B cell (primary cell): ENCODE measurements at regions not wholly inside any gene's neighbourhood (a gene's known extent, or its start where the extent isn't known, plus 50 kb on each side); places are given as distances from the start of the nearest gene placed in this dataset.

ENCODE experiments used
- ATAC-seq: fragments of 200-7000 bp; cut with Tn5 transposase; one replicate; pipeline ENCODE4 v1.10.0; 2021; ENCODE audit warnings: low read depth, mild to moderate bottlenecking, moderate number of reproducible peaks, moderate library complexity
- CTCF ChIA-PET: fragments of 350-600 bp; sonication (Branson Sonifier 250); formaldehyde crosslinking; loops from one replicate; lab custom pipeline; 2021; ENCODE audit warnings: antibody characterized with exemption, inconsistent platforms; lab: Charles Lee
- POLR2A ChIA-PET: fragments of 350-600 bp; sonication (Branson Sonifier 250); formaldehyde crosslinking; loops from one replicate; lab custom pipeline; 2021; ENCODE audit warnings: antibody characterized with exemption; lab: Charles Lee
- DNase-seq: peaks from one replicate; pipeline ENCODE4 v3.0.0; 2013
- H2AFZ ChIP-seq: 2 replicates; pipeline ENCODE4 v1.6.1; 2012; ENCODE audit warnings: mild to moderate bottlenecking, low read depth, low read length; ENCODE audit not compliant: insufficient read depth, poor library complexity, severe bottlenecking
- H3K27ac ChIP-seq, 2 donors: 1 replicate in 1 of 2; 2 replicates in 1 of 2; pipeline ENCODE4 v1.5.1; 2012 to 2013; ENCODE audit warnings: low read length in 2 of 2, mild to moderate bottlenecking in 2 of 2, moderate library complexity in 1 of 2
- H3K27me3 ChIP-seq, 4 experiments: fragments of 200-600 bp in 1 of 4; sonication (generic) in 1 of 4; replicated peaks in 1 of 4; 1 replicate in 2 of 4; 2 replicates in 2 of 4; pipeline versions ENCODE4 v1.6.1 to v1.7.0; 2013 to 2016; ENCODE audit warnings: low read length in 3 of 4, mild to moderate bottlenecking in 2 of 4, mixed read lengths in 1 of 4, moderate library complexity in 1 of 4; ENCODE audit not compliant: insufficient read depth in 4 of 4, control insufficient read depth in 3 of 4; ENCODE audit errors: control extremely low read depth in 1 of 4
- H3K36me3 ChIP-seq, 2 experiments: replicated peaks in 1 of 2; 1 replicate in 1 of 2; 2 replicates in 1 of 2; pipeline versions ENCODE4 v1.6.1 to v1.7.1; 2013; ENCODE audit warnings: low read length in 1 of 2; ENCODE audit not compliant: insufficient read depth in 2 of 2, control insufficient read depth in 1 of 2; ENCODE audit errors: control extremely low read depth in 1 of 2, extremely low read depth in 1 of 2
- H3K4me1 ChIP-seq, 2 donors: fragments of 200-600 bp in 1 of 2; sonication (generic) in 1 of 2; 1 replicate in 1 of 2; 2 replicates in 1 of 2; pipeline versions ENCODE4 v1.5.1 to v1.6.1; 2013 to 2017; ENCODE audit warnings: low read length in 2 of 2; ENCODE audit not compliant: control insufficient read depth in 2 of 2, insufficient read depth in 2 of 2
- H3K4me2 ChIP-seq: replicated peaks from 2 replicates; pipeline ENCODE3; 2012; ENCODE audit warnings: mild to moderate bottlenecking, low read depth, low read length; ENCODE audit not compliant: poor library complexity, severe bottlenecking
- H3K4me3 ChIP-seq, 5 experiments: fragments of 200-600 bp in 1 of 5; sonication (generic) in 1 of 5; 1 replicate in 3 of 5; 2 replicates in 2 of 5; pipeline versions ENCODE4 v1.5.1 to v1.7.0; 2011 to 2016; ENCODE audit warnings: low read length in 4 of 5, mild to moderate bottlenecking in 4 of 5, low read depth in 2 of 5, control low read depth in 1 of 5, moderate library complexity in 1 of 5; ENCODE audit not compliant: insufficient read depth in 1 of 5; ENCODE audit errors: control extremely low read depth in 1 of 5, extremely low read depth in 1 of 5
- H3K79me2 ChIP-seq: fragments of 200-600 bp; sonication (generic); one replicate; pipeline ENCODE4 v1.6.0; 2016; ENCODE audit warnings: low read length; ENCODE audit not compliant: control insufficient read depth, insufficient read depth
- H3K9ac ChIP-seq: fragments of 200-600 bp; sonication (generic); 2 replicates; pipeline ENCODE4 v1.6.1; 2017; ENCODE audit warnings: mild to moderate bottlenecking, low read length, moderate library complexity
- H3K9me3 ChIP-seq, 3 donors: one replicate each; pipeline versions ENCODE4 v1.6.1 to v1.7.1; 2013; ENCODE audit warnings: low read length in 2 of 3; ENCODE audit not compliant: control insufficient read depth in 2 of 3, insufficient read depth in 1 of 3; ENCODE audit errors: control extremely low read depth in 1 of 3
- H4K20me1 ChIP-seq: 2 replicates; pipeline ENCODE4 v1.6.0; 2012; ENCODE audit warnings: mild to moderate bottlenecking, low read length; ENCODE audit not compliant: insufficient read depth, control insufficient read depth, poor library complexity, severe bottlenecking
- H3K27ac Mint-ChIP-seq: one replicate; pipeline ENCODE4 v1.8.0; 2021; ENCODE audit warnings: mixed read lengths
- H3K27me3 Mint-ChIP-seq: one replicate; pipeline ENCODE4 v1.8.0; 2021; ENCODE audit warnings: mixed read lengths
- H3K4me1 Mint-ChIP-seq: one replicate; pipeline ENCODE4 v1.8.0; 2021; ENCODE audit warnings: mixed read lengths
- H3K4me3 Mint-ChIP-seq: one replicate; pipeline ENCODE4 v1.8.0; 2021; ENCODE audit warnings: mixed read lengths
- H3K9me3 Mint-ChIP-seq: one replicate; pipeline ENCODE4 v1.8.0; 2022; ENCODE audit warnings: mixed read lengths; ENCODE audit not compliant: insufficient read depth
- EZH2 ChIP-seq: IDR thresholded peaks from 2 replicates; pipeline ENCODE4 v1.6.1; 2012; ENCODE audit warnings: borderline replicate concordance, low read depth, mild to moderate bottlenecking, moderate library complexity, low read length; ENCODE audit not compliant: insufficient read depth, poor library complexity, severe bottlenecking
- WGBS: methylation state at CpG from one replicate; pipeline ENCODE4 v1.1.5; 2013; ENCODE audit warnings: missing lambda C conversion rate; ENCODE audit not compliant: insufficient coverage; 5-methylcytosine and 5-hydroxymethylcytosine counted together
- intact Hi-C: fragments of 100-400 bp; cut with micrococcal nuclease; formaldehyde crosslinking; loops from one replicate; pipeline ENCODE4 v1.10.0; 2022
- TF ChIP-seq, protein P1 (sequence below): fragments of 200-600 bp; IDR thresholded peaks from one replicate; pipeline ENCODE4 v1.8.0; 2022; ENCODE audit warnings: antibody characterized with exemption, mild to moderate bottlenecking

DNA sequence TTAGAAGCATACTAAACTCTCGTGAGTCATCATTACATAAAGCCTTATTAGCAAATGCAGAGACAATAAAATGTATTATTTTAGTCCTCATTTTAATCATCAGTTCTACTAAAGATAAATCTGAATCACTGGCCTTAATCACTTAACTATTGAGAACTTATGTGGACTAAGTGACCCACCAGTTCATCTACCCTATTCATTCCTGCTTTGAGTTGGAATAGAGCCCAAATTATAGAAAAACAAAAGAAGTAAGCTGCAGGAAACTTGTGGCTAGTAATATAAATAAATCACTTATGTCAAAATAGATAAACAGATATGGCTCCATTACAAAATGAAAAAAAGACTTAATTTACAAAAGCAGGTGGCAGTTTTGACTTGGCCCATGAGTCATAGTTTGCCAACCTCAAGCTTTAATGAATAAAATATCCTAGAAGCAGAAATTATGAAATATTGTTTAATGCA lies 851.8 kb upstream of the CRIM1 start:
- no peaks in the 10 kb centered on the region for H3K4me1 ChIP-seq
- H3K36me3 ChIP-seq, result no peaks in the 10 kb centered on the region
- H3K27ac ChIP-seq, result no peak overlapping the region
- Mint-ChIP-seq H3K4me3 (no peak overlapping the region), H3K4me1 (no peaks in the 10 kb centered on the region), H3K27ac (no peak overlapping the region), H3K27me3 (no peaks in the 10 kb centered on the region), H3K9me3 (no peaks in the 10 kb centered on the region)
- H3K4me2 ChIP-seq, result no peak overlapping the region
- no peaks in the 10 kb centered on the region for H3K27me3 ChIP-seq
- DNase-seq (no peak), ATAC-seq (no peak)
- CTCF ChIA-PET, result no interaction called here
- POLR2A ChIA-PET, result no interaction called here
- no peak overlapping the region for H3K4me3 ChIP-seq
- H3K9me3 ChIP-seq, result peaks cover 0 to 8% (median 0%) of the 10 kb centered on the region in 3 donors
- no peak for TF ChIP-seq EZH2
- TF ChIP-seq, protein P1, sequence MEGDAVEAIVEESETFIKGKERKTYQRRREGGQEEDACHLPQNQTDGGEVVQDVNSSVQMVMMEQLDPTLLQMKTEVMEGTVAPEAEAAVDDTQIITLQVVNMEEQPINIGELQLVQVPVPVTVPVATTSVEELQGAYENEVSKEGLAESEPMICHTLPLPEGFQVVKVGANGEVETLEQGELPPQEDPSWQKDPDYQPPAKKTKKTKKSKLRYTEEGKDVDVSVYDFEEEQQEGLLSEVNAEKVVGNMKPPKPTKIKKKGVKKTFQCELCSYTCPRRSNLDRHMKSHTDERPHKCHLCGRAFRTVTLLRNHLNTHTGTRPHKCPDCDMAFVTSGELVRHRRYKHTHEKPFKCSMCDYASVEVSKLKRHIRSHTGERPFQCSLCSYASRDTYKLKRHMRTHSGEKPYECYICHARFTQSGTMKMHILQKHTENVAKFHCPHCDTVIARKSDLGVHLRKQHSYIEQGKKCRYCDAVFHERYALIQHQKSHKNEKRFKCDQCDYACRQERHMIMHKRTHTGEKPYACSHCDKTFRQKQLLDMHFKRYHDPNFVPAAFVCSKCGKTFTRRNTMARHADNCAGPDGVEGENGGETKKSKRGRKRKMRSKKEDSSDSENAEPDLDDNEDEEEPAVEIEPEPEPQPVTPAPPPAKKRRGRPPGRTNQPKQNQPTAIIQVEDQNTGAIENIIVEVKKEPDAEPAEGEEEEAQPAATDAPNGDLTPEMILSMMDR, result no peak
- WGBS, result no CpG with 5 or more reads among the region's 1 CpG
- H2AFZ ChIP-seq, result no peak overlapping the region
- intact Hi-C loops, result no loop called here
- H3K9ac ChIP-seq, result no peak overlapping the region
- no peaks in the 10 kb centered on the region for H4K20me1 ChIP-seq
- no peaks in the 10 kb centered on the region for H3K79me2 ChIP-seq

DNA sequence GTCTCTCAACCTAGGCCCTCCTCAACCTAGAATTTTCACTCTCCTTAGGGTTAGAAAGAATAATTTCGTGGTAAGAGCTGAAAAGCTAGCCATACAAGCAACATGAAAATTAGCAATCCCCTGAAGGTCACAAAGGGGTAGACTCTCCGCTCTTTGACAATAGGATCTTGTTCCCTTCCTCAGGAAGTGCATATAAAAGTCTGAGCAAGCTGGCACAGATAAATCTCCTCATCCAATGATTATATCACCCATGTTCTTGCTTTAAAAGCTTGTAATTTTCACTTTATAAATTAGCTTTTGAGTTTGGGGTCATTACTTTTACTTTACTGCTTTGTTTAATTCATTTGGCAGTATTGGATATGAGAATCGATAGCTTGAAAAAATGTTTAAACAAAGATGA lies 852.3 kb upstream of the CRIM1 start:
- no peak overlapping the region for H3K27ac ChIP-seq
- peaks cover 0 to 8% (median 0%) of the 10 kb centered on the region in 3 donors for H3K9me3 ChIP-seq
- intact Hi-C loops, result no loop called here
- Mint-ChIP-seq H3K4me1 (no peaks in the 10 kb centered on the region), H3K9me3 (no peaks in the 10 kb centered on the region), H3K27ac (no peak overlapping the region), H3K27me3 (no peaks in the 10 kb centered on the region), H3K4me3 (no peak overlapping the region)
- CTCF ChIA-PET, result no interaction called here
- H3K79me2 ChIP-seq, result no peaks in the 10 kb centered on the region
- H3K4me2 ChIP-seq, result no peak overlapping the region
- no peaks in the 10 kb centered on the region for H3K4me1 ChIP-seq
- no peaks in the 10 kb centered on the region for H3K27me3 ChIP-seq
- no peaks in the 10 kb centered on the region for H4K20me1 ChIP-seq
- DNase-seq (no peak), ATAC-seq (no peak)
- H2AFZ ChIP-seq, result no peak overlapping the region
- no peak overlapping the region for H3K4me3 ChIP-seq
- no CpG with 5 or more reads among the region's 3 CpGs for WGBS
- no peak for TF ChIP-seq EZH2
- TF ChIP-seq, protein P1, result no peak
- POLR2A ChIA-PET, result no interaction called here
- no peaks in the 10 kb centered on the region for H3K36me3 ChIP-seq
- no peak overlapping the region for H3K9ac ChIP-seq
